Ectodermal cell (in vitro differentiated cells): ENCODE measurements at regions not wholly inside any gene's neighbourhood (a gene's known extent, or its start where the extent isn't known, plus 50 kb on each side); places are given as distances from the start of the nearest gene placed in this dataset.

Experiments
- H3K27ac ChIP-seq: 2 replicates; pipeline ENCODE4 v1.7.0; 2013; ENCODE audit warnings: mild to moderate bottlenecking, low read depth, low read length; ENCODE audit not compliant: insufficient read depth, poor library complexity, severe bottlenecking
- H3K27me3 ChIP-seq: 2 replicates; pipeline ENCODE4 v1.7.0; 2013; ENCODE audit warnings: mild to moderate bottlenecking, low read length; ENCODE audit not compliant: insufficient read depth, control insufficient read depth, poor library complexity, severe bottlenecking
- H3K36me3 ChIP-seq: one replicate; pipeline ENCODE4 v1.7.0; 2013; ENCODE audit warnings: low read length; ENCODE audit not compliant: control insufficient read depth, insufficient read depth
- H3K4me1 ChIP-seq: one replicate; pipeline ENCODE4 v1.7.0; 2013; ENCODE audit warnings: low read length; ENCODE audit not compliant: control insufficient read depth, insufficient read depth
- H3K4me3 ChIP-seq: 2 replicates; pipeline ENCODE4 v1.7.0; 2013; ENCODE audit warnings: low read depth, low read length, control low read depth; ENCODE audit not compliant: insufficient read depth
- H3K9me3 ChIP-seq: 2 replicates; pipeline ENCODE4 v1.7.0; 2013; ENCODE audit warnings: mild to moderate bottlenecking, low read length, moderate library complexity; ENCODE audit not compliant: control insufficient read depth
- WGBS, 2 experiments: methylation state at CpG; one replicate each; pipeline ENCODE4 v1.1.7; 2013; ENCODE audit warnings: missing lambda C conversion rate in 2 of 2; 5-methylcytosine and 5-hydroxymethylcytosine counted together

DNA sequence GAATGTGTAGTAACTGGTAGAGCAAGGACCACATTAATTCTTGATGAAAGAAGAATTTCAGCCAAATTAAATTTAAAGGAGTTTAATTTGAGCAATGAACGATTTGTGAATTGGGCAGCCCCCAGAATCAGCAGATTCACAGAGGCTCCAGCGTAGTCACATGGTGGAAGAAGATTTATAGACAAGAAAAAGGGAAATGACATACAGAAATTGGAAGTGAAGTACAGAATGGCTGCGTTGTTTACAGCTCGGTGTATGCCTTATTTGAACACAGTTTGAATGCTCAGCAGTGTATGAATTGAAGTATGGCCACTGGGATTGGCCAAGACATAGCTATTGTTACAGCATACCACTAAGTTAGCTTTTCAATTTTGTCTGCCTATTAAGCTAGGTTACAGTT, 173.6 kb upstream of the ARG1 start:
- no peaks in the 10 kb centered on the region for H3K4me1 ChIP-seq
- H3K27me3 ChIP-seq: no peaks in the 10 kb centered on the region
- H3K4me3 ChIP-seq: no peak overlapping the region
- WGBS, 2 experiments: 95 to 98% methylated on average over 3 of the region's 4 CpGs
- H3K36me3 ChIP-seq: no peaks in the 10 kb centered on the region
- H3K27ac ChIP-seq: no peak overlapping the region
- no peaks in the 10 kb centered on the region for H3K9me3 ChIP-seq

DNA sequence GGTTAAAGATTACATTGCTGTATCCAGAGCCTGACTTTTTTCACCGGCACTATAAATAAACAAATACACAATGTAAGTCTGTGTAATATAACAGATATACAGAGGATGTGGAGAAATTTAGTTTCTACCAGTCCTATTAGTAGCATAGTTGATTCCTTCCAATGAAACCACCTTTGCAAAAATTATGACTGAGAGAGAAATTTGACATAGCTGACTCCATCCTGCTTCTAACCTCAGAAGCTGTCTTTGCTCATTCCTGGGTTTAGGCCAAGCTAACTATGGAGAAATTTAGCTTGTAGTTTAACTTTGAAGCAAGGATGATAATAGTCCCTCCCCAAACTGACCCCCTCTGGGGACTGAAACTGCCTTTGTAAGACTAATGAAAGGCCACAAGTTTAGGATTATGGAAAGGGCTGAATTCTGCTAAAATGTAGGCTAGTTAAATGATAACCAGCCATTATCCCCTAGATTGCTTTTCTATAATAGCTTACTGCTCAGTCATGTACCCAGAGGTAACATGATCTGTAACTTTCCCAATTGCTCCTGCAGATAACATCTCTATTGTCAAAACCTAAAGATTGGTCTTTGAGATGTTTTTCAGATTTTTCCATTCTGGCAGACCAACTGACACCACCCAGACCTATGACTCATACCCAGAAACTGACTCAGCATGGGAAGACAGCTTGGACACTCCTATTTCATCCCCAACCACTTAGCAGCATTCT, 172.8 kb upstream of the ARG1 start:
- Histone ChIP-seq H3K4me3 (no peak overlapping the region), H3K27ac (no peak overlapping the region), H3K27me3 (no peaks in the 10 kb centered on the region), H3K9me3 (no peaks in the 10 kb centered on the region), H3K36me3 (no peaks in the 10 kb centered on the region), H3K4me1 (no peaks in the 10 kb centered on the region)
- no CpG with 5 or more reads among the region's 1 CpG for WGBS, 2 experiments

DNA sequence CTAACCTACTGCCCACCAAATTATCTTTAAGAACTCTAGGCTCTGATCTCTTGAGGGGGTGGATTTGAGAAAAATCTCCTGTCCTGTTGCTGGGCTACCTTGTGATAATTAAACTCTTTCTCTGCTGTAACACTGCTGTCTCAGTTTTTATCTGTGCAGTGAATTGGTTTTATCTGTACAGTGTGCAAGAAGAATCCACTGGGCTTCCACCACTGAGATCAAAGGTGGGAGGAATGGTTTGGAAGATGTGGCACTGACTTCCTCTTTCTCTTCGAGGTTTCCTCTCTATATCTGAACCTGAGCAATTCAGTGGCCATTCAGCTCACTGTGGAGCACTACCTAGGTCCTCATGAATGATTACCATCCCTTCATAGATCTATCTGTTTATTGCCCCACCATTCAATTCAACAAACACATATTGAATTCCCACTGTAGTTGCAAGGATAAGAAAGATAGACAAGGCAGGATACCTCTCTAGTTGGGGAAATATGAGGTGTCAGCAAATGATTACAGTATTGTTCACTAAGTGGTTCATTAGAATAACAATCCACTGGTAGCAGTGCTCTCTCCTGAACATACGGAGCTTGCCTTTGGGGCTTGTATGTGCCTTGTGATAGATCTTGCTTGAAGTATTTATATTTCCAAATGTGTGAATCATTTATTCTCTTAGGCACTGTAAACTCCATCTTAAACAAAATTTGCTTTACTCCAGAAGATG, 172.1 kb upstream of the ARG1 start:
- H3K4me1 ChIP-seq: no peaks in the 10 kb centered on the region
- H3K9me3 ChIP-seq: no peaks in the 10 kb centered on the region
- WGBS, 2 experiments: 82 to 89% methylated on average over 2 of the region's 2 CpGs
- H3K27me3 ChIP-seq: no peaks in the 10 kb centered on the region
- no peak overlapping the region for H3K27ac ChIP-seq
- H3K36me3 ChIP-seq: no peaks in the 10 kb centered on the region
- H3K4me3 ChIP-seq: no peak overlapping the region

DNA sequence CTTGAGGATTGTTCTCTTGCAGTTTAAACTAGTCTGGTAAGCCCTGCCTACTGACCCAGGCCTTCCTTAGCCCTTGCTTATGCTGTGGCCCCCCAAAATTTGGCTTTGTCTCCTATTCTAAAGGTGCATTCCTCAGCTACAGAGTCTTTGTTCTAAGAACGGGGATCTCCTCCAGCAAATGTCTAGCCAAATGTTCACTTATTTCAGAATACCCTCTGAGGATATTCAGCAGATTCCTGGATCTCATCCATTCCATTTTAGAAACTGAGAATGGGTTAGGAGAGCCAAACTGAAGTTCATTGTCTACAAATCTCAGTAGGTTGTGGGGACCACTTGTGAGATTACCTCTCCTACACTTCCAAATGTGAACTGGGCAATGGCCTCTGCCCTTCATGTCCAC, 164.2 kb upstream of the ARG1 start:
- Histone ChIP-seq H3K4me3 (no peak overlapping the region), H3K27ac (no peak overlapping the region), H3K27me3 (no peaks in the 10 kb centered on the region), H3K4me1 (no peaks in the 10 kb centered on the region), H3K36me3 (no peaks in the 10 kb centered on the region), H3K9me3 (no peaks in the 10 kb centered on the region)
- 89 to 96% methylated on average over 1 of the region's 1 CpG for WGBS, 2 experiments

DNA sequence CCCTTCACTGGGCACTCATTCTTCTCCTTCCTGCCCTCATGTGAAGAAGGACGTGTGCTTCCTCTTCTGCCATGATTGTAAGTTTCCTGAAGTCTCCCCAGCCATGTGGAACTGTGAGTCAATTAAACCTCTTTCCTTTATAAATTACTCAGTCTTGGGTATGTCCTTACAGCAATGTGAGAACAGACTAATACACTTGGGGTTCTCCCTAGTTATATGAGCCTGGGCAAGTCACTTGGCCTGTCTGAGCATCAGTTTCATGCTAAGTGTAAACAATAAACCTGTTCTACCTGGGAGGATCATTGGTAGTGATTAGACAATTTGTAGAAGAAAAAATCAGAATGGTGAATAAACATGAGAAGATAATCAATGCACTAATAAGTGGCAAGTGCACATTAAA, 162.2 kb upstream of the ARG1 start:
- Histone ChIP-seq H3K9me3 (no peaks in the 10 kb centered on the region), H3K27ac (no peak overlapping the region), H3K4me1 (no peaks in the 10 kb centered on the region), H3K36me3 (no peaks in the 10 kb centered on the region), H3K4me3 (no peak overlapping the region), H3K27me3 (no peaks in the 10 kb centered on the region)
- 67 to 83% methylated on average over 1 of the region's 1 CpG for WGBS, 2 experiments

DNA sequence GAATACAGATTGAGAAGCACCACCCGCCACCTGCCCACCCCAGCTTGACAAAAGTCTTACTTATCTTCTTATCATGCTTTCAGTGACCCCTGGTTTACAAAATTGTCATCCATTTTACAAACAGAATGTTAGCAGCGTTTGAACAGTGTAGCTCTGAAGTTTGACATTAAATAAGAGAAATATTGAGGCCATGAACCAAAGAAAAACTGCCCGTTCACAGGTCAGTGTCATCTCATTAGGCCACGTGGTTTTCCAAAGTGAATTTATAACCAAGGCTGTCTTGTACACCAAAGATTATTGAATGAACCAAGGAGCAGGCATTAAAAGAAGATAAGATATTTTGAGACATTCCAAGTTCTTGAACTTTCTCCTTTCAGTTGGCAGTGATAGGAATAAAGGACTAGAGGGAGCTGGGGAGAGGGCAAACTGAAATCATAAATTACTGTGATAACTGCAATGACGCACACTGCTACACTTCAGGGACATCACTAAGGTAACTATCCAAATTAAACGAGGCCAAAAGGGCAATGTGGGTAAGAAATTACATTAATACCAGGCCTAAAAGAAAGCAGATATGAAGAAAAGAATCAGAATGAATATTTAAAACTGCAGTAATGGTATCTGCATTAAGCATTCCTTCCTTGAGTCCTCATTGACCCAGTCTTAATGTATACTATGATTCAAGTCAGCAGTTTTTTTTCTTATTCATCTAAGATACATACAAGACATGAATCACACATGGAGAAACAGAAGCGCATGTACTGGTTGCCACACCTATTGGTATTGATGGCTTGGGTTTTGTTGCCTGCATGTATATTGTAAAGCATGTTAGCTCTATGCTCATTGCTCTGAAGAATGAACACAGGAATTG, 159.8 kb upstream of the ARG1 start:
- Histone ChIP-seq H3K27me3 (no peaks in the 10 kb centered on the region), H3K36me3 (no peaks in the 10 kb centered on the region), H3K27ac (no peak overlapping the region), H3K4me3 (no peak overlapping the region), H3K9me3 (no peaks in the 10 kb centered on the region), H3K4me1 (no peaks in the 10 kb centered on the region)
- 90 to 96% methylated on average over 6 to 7 of the region's 7 CpGs for WGBS, 2 experiments

DNA sequence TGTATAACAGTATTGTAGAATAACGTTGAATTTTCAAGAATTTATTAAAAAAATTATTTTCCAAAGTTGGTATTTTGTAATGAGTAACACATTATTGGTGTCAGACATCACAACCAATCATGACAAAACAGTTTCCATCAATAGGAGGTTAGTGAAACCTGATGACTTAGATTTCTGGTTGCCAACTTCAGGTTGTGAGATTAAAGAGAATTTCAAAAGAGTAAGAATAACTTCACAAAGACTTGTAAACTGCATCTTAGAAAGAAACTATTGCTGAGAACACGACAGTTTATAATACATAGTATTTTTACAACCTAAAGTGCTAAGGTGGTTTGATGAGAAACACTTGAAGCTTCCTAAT, 159.2 kb upstream of the ARG1 start:
- Histone ChIP-seq H3K4me1 (no peaks in the 10 kb centered on the region), H3K9me3 (no peaks in the 10 kb centered on the region), H3K4me3 (no peak overlapping the region), H3K27ac (no peak overlapping the region), H3K36me3 (no peaks in the 10 kb centered on the region), H3K27me3 (no peaks in the 10 kb centered on the region)
- 83% methylated on average over 1 of the region's 2 CpGs; no CpG with 5 or more reads in 1 of the 2 experiments for WGBS, 2 experiments

DNA sequence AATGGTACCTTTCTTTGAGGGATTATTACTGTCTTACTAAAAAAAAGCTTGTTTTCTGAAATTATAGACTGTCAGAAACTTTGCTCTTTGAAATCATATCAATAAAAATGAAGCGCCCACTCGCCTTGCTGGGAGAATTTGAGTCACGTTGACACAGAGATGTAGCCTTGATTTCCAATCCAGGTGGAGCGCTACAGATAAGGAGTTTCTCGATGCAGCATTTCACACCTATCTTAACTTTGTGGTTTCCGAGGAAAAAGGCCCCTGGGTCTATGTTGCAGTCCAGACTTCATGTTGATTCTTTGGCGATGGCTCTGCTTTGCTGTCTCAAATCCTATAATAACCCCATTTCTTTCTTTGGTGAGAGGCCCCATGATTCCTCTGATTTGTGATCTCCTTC, 158.1 kb upstream of the ARG1 start:
- no peaks in the 10 kb centered on the region for H3K36me3 ChIP-seq
- no peak overlapping the region for H3K4me3 ChIP-seq
- no peaks in the 10 kb centered on the region for H3K4me1 ChIP-seq
- no peaks in the 10 kb centered on the region for H3K27me3 ChIP-seq
- no peak overlapping the region for H3K27ac ChIP-seq
- no peaks in the 10 kb centered on the region for H3K9me3 ChIP-seq
- 93 to 96% methylated on average over 7 of the region's 7 CpGs for WGBS, 2 experiments

DNA sequence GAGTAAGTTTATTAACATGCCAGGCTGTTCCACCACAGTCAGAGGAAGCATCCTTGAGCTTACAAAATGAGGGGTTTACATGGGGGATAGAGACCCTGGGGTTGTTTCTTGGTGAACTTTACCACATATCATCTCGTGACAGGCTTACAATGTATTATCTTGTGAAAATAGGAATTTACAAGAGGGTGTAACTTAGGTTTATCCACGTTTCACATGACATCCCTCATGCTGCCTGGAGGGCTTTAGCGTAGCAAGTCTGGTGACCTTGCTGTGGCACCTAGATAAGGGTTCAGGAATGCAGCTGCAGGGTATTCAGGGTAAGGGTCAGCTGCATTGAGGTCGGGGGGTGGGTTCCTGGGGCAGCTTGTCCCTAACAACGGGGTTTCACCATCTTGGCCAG, 154.6 kb upstream of the ARG1 start:
- no peaks in the 10 kb centered on the region for H3K9me3 ChIP-seq
- H3K36me3 ChIP-seq: no peaks in the 10 kb centered on the region
- no peak overlapping the region for H3K27ac ChIP-seq
- H3K27me3 ChIP-seq: no peaks in the 10 kb centered on the region
- 97 to 98% methylated on average over 5 of the region's 5 CpGs for WGBS, 2 experiments
- H3K4me3 ChIP-seq: no peak overlapping the region
- H3K4me1 ChIP-seq: no peaks in the 10 kb centered on the region

DNA sequence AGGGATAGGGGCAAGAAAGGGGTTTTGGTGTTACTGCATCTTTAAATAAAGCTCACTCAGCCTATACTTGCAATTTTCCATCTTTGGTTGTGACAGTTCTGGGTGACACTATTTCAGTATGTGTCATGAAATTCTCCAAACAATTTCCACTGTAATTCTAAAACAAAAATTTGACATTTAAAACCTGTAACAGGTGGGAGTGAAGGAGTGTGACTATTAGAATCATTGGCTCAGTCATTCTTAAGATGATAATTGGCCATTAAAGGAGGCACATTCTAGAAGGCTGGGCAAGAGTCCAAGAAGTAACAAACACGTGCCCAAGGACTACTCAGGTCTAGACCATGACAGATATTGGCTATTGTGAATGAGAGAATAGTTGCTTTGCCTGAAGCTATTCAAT, 153.3 kb upstream of the ARG1 start:
- 100% methylated on average over 1 of the region's 1 CpG for WGBS, 2 experiments
- Histone ChIP-seq H3K27me3 (no peaks in the 10 kb centered on the region), H3K4me3 (no peak overlapping the region), H3K27ac (no peak overlapping the region), H3K4me1 (no peaks in the 10 kb centered on the region), H3K9me3 (no peaks in the 10 kb centered on the region), H3K36me3 (no peaks in the 10 kb centered on the region)
